ENCODE measurements at regions not wholly inside any gene's neighbourhood (a gene's known extent, or its start where the extent isn't known, plus 50 kb on each side); places are given as distances from the start of the nearest gene placed in this dataset.
"Not testable (repeated sequence)": the region's sequence is repeated elsewhere in the genome, so short reads cannot be mapped to it uniquely, and the experiment has no call there.

GRCh38 chr13:110816500-110816899 is 98.4 kb downstream of the ANKRD10 start:
- peaks cover 0 to 5% (median 0%) of the 10 kb centered on the region in 7 donors for H3K9me3 Mint-ChIP-seq
- H3K27ac Mint-ChIP-seq = no peak overlapping the region

GRCh38 chr13:110817143-110817542 is 97.7 kb downstream of the ANKRD10 start:
- peaks cover 5% of the 10 kb centered on the region for H3K4me1 ChIP-seq (ENCODE audit: control insufficient read depth, insufficient read depth, low read length, poor library complexity, severe bottlenecking)
- Mint-ChIP-seq H3K9me3 (peaks cover 0 to 5% (median 0%) of the 10 kb centered on the region in 7 donors), H3K27me3 (peaks cover 30% of the 10 kb centered on the region), H3K36me3 (no peaks in the 10 kb centered on the region), H3K27ac (no peak overlapping the region), H3K4me1 (peaks cover 0 to 12% (median 6%) of the 10 kb centered on the region in 4 donors), H3K4me3 (no peak overlapping the region)
- DNase-seq (no peak), ATAC-seq (ENCODE audit: low read depth in 2 of 2) (no peak)
- no peaks in the 10 kb centered on the region for H3K27me3 ChIP-seq (ENCODE audit: control insufficient read depth, insufficient read depth, low read length)
- H3K27ac ChIP-seq (ENCODE audit: insufficient read depth, low read length, poor library complexity, severe bottlenecking) = no peak overlapping the region
- H3K36me3 ChIP-seq (ENCODE audit: control insufficient read depth, insufficient read depth, low read length) = no peaks in the 10 kb centered on the region
- no peaks in the 10 kb centered on the region for H3K9me3 ChIP-seq (ENCODE audit: control insufficient read depth in 2 of 2, low read length in 2 of 2)
- no peak overlapping the region for H3K4me3 ChIP-seq (ENCODE audit: low read depth, low read length)

More at GRCh38 chr13:110816500-110816899, 98.4 kb downstream of the ANKRD10 start:
- Mint-ChIP-seq H3K27me3 (peaks cover 30% of the 10 kb centered on the region), H3K4me3 (no peak overlapping the region), H3K4me1 (peaks cover 0 to 18% (median 5%) of the 10 kb centered on the region in 4 donors), H3K36me3 (no peaks in the 10 kb centered on the region)
- DNase-seq (no peak), ATAC-seq (ENCODE audit: low read depth in 2 of 2) (no peak)
- no peak overlapping the region for H3K4me3 ChIP-seq (ENCODE audit: low read depth, low read length)
- no peaks in the 10 kb centered on the region for H3K9me3 ChIP-seq (ENCODE audit: control insufficient read depth in 2 of 2, low read length in 2 of 2)
- peaks cover 8% of the 10 kb centered on the region for H3K4me1 ChIP-seq (ENCODE audit: control insufficient read depth, insufficient read depth, low read length, poor library complexity, severe bottlenecking)
- no peaks in the 10 kb centered on the region for H3K36me3 ChIP-seq (ENCODE audit: control insufficient read depth, insufficient read depth, low read length)
- H3K27ac ChIP-seq (ENCODE audit: insufficient read depth, low read length, poor library complexity, severe bottlenecking) = no peak overlapping the region
- no peaks in the 10 kb centered on the region for H3K27me3 ChIP-seq (ENCODE audit: control insufficient read depth, insufficient read depth, low read length)

GRCh38 chr13:110818747-110819146 is 96.1 kb downstream of the ANKRD10 start:
- Mint-ChIP-seq H3K9me3 (peaks cover 0 to under 1% (median 0%) of the 10 kb centered on the region in 7 donors), H3K36me3 (no peaks in the 10 kb centered on the region), H3K27me3 (peaks cover 32% of the 10 kb centered on the region), H3K27ac (no peak overlapping the region), H3K4me1 (peaks cover 0 to 11% (median 8%) of the 10 kb centered on the region in 4 donors), H3K4me3 (no peak overlapping the region)
- no peak overlapping the region for H3K4me3 ChIP-seq (ENCODE audit: low read depth, low read length)
- H3K27ac ChIP-seq (ENCODE audit: insufficient read depth, low read length, poor library complexity, severe bottlenecking) = no peak overlapping the region
- no peaks in the 10 kb centered on the region for H3K36me3 ChIP-seq (ENCODE audit: control insufficient read depth, insufficient read depth, low read length)
- H3K4me1 ChIP-seq (ENCODE audit: control insufficient read depth, insufficient read depth, low read length, poor library complexity, severe bottlenecking) = peaks cover 5% of the 10 kb centered on the region
- no peaks in the 10 kb centered on the region for H3K9me3 ChIP-seq (ENCODE audit: control insufficient read depth in 2 of 2, low read length in 2 of 2)
- no peaks in the 10 kb centered on the region for H3K27me3 ChIP-seq (ENCODE audit: control insufficient read depth, insufficient read depth, low read length)
- DNase-seq (no peak), ATAC-seq (ENCODE audit: low read depth in 2 of 2) (no peak)

GRCh38 chr13:110819203-110820014 is 95.5 kb downstream of the ANKRD10 start:
- Mint-ChIP-seq H3K36me3 (no peaks in the 10 kb centered on the region), H3K27me3 (peaks cover 27% of the 10 kb centered on the region), H3K4me3 (no peak overlapping the region), H3K9me3 (no peaks in the 10 kb centered on the region), H3K27ac (no peak overlapping the region), H3K4me1 (peaks cover 0 to 11% (median 8%) of the 10 kb centered on the region in 4 donors)
- Histone ChIP-seq H3K27me3 (ENCODE audit: control insufficient read depth, insufficient read depth, low read length) (no peaks in the 10 kb centered on the region), H3K4me1 (ENCODE audit: control insufficient read depth, insufficient read depth, low read length, poor library complexity, severe bottlenecking) (peaks cover 5% of the 10 kb centered on the region), H3K27ac (ENCODE audit: insufficient read depth, low read length, poor library complexity, severe bottlenecking) (no peak overlapping the region), H3K36me3 (ENCODE audit: control insufficient read depth, insufficient read depth, low read length) (no peaks in the 10 kb centered on the region), H3K9me3 (ENCODE audit: control insufficient read depth in 2 of 2, low read length in 2 of 2) (no peaks in the 10 kb centered on the region), H3K4me3 (ENCODE audit: low read depth, low read length) (no peak overlapping the region)
- ATAC-seq (ENCODE audit: low read depth in 2 of 2) = peak; percentile 71 to 76
- DNase-seq = peak; percentile 59 to 68 (median 68)

GRCh38 chr13:110820322-110820721 is 94.5 kb downstream of the ANKRD10 start:
- no peaks in the 10 kb centered on the region for H3K27me3 ChIP-seq (ENCODE audit: control insufficient read depth, insufficient read depth, low read length)
- H3K36me3 Mint-ChIP-seq = no peaks in the 10 kb centered on the region
- H3K9me3 Mint-ChIP-seq = no peaks in the 10 kb centered on the region
- ATAC-seq (ENCODE audit: low read depth in 2 of 2) = no peak
- no peak for DNase-seq
- no peak overlapping the region for H3K4me3 ChIP-seq (ENCODE audit: low read depth, low read length)
- H3K27ac ChIP-seq (ENCODE audit: insufficient read depth, low read length, poor library complexity, severe bottlenecking) = no peak overlapping the region
- H3K4me1 Mint-ChIP-seq = peaks cover 0 to 11% (median 7%) of the 10 kb centered on the region in 4 donors
- H3K9me3 ChIP-seq (ENCODE audit: control insufficient read depth in 2 of 2, low read length in 2 of 2) = no peaks in the 10 kb centered on the region
- H3K27me3 Mint-ChIP-seq = peaks cover 18% of the 10 kb centered on the region
- H3K4me1 ChIP-seq (ENCODE audit: control insufficient read depth, insufficient read depth, low read length, poor library complexity, severe bottlenecking) = peaks cover 5% of the 10 kb centered on the region
- H3K4me3 Mint-ChIP-seq = no peak overlapping the region
- H3K27ac Mint-ChIP-seq = no peak overlapping the region
- H3K36me3 ChIP-seq (ENCODE audit: control insufficient read depth, insufficient read depth, low read length) = no peaks in the 10 kb centered on the region

- not testable (repeated sequence) for H3K9me3 ChIP-seq (ENCODE audit: control insufficient read depth in 2 of 2, low read length in 2 of 2); ATAC-seq (ENCODE audit: low read depth in 2 of 2); H3K27me3 ChIP-seq (ENCODE audit: control insufficient read depth, insufficient read depth, low read length); DNase-seq; H3K4me1 Mint-ChIP-seq; H3K27ac ChIP-seq (ENCODE audit: insufficient read depth, low read length, poor library complexity, severe bottlenecking); H3K4me1 ChIP-seq (ENCODE audit: control insufficient read depth, insufficient read depth, low read length, poor library complexity, severe bottlenecking); H3K9me3 Mint-ChIP-seq; H3K36me3 Mint-ChIP-seq; H3K36me3 ChIP-seq (ENCODE audit: control insufficient read depth, insufficient read depth, low read length)
- Mint-ChIP-seq H3K4me3 (peak overlapping the region; percentile 52 to 85 (median 72)), H3K27me3 (peaks cover 16% of the 10 kb centered on the region), H3K27ac (peak overlapping the region; percentile 55 to 92 (median 78))
- peak overlapping the region; percentile 24 for H3K4me3 ChIP-seq (ENCODE audit: low read depth, low read length)
Observed at GRCh38 chr13:110821837-110822668, 92.8 kb downstream of the ANKRD10 start.

- H3K4me3 Mint-ChIP-seq = peak overlapping the region; percentile 52 to 85 (median 72)
Observed at GRCh38 chr13:110822669-110822945, 92.3 kb downstream of the ANKRD10 start.

More at GRCh38 chr13:110822669-110822945, 92.3 kb downstream of the ANKRD10 start:
- no peak overlapping the region for H3K27ac ChIP-seq (ENCODE audit: insufficient read depth, low read length, poor library complexity, severe bottlenecking)
- DNase-seq = peak in 1 of 3 donors; percentile 28
- H3K36me3 ChIP-seq (ENCODE audit: control insufficient read depth, insufficient read depth, low read length) = no peaks in the 10 kb centered on the region
- H3K4me1 ChIP-seq (ENCODE audit: control insufficient read depth, insufficient read depth, low read length, poor library complexity, severe bottlenecking) = peaks cover 5% of the 10 kb centered on the region
- ATAC-seq (ENCODE audit: low read depth in 2 of 2) = no peak
- Mint-ChIP-seq H3K4me1 (peaks cover 0 to 8% (median 6%) of the 10 kb centered on the region in 4 donors), H3K27ac (peak overlapping the region in 2 of 3 donors; percentile 12 to 55), H3K36me3 (no peaks in the 10 kb centered on the region), H3K9me3 (no peaks in the 10 kb centered on the region), H3K27me3 (peaks cover 16% of the 10 kb centered on the region)
- H3K9me3 ChIP-seq (ENCODE audit: control insufficient read depth in 2 of 2, low read length in 2 of 2) = no peaks in the 10 kb centered on the region
- H3K27me3 ChIP-seq (ENCODE audit: control insufficient read depth, insufficient read depth, low read length) = no peaks in the 10 kb centered on the region
- peak overlapping the region; percentile 24 for H3K4me3 ChIP-seq (ENCODE audit: low read depth, low read length)
